SK-N-MC (cell line): ENCODE measurements at regions not wholly inside any gene's neighbourhood (a gene's known extent, or its start where the extent isn't known, plus 50 kb on each side); places are given as distances from the start of the nearest gene placed in this dataset.

Experiments used
- FOXP2 ChIP-seq: optimal IDR thresholded peaks from 2 replicates; pipeline ENCODE3; 2011; ENCODE audit warnings: mild to moderate bottlenecking, moderate library complexity; ENCODE audit not compliant: insufficient read depth; ENCODE audit errors: extremely low read length, control extremely low read depth
- POLR2AphosphoS5 ChIP-seq: IDR thresholded peaks from 2 replicates; pipeline ENCODE4 v1.6.1; 2012; ENCODE audit warnings: mild to moderate bottlenecking, low read depth, low read length, borderline replicate concordance

DNA sequence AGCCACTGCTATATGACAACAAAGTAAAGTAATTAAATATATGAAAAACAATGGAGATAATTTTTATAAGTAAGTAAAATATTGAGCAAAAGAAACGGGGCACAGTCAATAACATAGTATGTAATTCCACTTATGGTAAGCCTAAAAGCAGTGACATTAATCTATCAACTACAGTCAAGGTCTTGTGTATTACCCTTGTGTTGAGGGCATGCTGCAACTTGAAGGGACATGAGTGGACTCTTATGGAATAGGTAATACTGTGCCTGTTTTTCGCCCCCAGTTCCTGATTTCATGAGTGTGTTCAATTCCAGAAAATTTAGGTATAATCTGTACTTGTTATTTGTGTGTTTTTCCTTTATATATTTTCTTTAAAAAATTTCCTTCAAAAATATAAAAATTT lies 201.3 kb upstream of the SLITRK6 start:
- TF ChIP-seq POLR2AphosphoS5 (no peak), FOXP2 (no peak)
